GM19351 (cell line): ENCODE measurements at regions not wholly inside any gene's neighbourhood (a gene's known extent, or its start where the extent isn't known, plus 50 kb on each side); places are given as distances from the start of the nearest gene placed in this dataset.
"Not testable (repeated sequence)": the region's sequence is repeated elsewhere in the genome, so short reads cannot be mapped to it uniquely, and the experiment has no call there.

Experiments
- ATAC-seq: cut with Tn5 transposase; IDR thresholded peaks from one replicate; pipeline ENCODE4 v1.9.1; 2021; ENCODE audit warnings: mild to moderate bottlenecking, moderate library complexity; ENCODE audit not compliant: unreplicated experiment

DNA sequence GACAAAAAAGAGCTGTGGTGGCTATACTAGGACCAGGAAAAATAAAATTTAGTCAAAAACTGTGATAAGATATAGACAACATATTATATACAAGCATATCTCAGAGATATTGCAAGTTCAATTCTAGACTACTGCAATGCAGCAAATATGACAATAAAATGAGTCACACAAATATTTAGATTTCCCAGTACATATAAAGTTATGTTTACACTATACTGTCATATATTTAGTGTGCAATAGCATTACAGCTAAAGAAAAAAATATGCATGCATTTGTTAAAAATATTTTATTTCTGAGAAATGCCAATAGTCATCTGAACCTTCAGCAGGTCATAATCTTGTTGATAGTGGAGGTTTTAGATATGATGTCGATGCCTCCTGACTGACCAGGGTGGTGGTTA lies 72.1 kb downstream of the AKR1C4 start:
- no peak for ATAC-seq

DNA sequence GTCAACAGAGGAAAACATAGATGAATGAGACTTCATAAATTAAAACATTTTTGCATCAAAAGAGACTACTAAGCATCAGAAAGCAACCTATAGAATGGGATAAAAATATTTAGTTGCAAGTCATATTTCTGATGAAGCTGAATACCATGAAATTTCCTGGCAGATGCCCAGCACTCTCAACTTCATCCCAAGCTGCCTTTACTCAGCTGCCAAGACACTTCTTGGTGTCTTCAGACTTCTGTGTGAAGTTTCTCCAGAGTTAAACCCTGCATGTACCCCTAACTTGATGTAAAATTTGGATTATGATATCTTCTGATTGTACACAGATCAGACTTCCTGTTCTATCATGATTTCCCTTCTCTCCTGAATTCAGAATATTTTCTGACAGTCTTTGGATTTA lies 73.2 kb downstream of the AKR1C4 start:
- no peak for ATAC-seq

DNA sequence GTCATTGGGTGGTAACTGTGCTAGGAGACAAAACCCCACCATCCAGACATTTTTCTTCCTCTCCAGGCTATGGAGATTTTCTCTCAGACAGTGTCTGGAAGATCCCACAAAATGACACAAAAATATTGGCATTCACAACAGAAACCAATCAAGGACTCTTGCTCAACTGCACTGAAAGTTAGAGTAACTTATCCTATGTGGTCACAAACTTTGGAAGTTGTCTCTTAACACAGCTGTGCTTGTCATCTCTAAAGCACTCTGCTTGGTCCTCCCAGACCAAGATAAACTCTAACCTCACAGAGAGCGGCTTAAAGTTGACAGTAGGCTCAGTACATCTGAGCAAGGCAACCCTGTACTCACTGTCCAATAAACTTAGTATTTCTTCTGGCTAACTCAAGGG lies 74.9 kb downstream of the AKR1C4 start:
- ATAC-seq = no peak

DNA sequence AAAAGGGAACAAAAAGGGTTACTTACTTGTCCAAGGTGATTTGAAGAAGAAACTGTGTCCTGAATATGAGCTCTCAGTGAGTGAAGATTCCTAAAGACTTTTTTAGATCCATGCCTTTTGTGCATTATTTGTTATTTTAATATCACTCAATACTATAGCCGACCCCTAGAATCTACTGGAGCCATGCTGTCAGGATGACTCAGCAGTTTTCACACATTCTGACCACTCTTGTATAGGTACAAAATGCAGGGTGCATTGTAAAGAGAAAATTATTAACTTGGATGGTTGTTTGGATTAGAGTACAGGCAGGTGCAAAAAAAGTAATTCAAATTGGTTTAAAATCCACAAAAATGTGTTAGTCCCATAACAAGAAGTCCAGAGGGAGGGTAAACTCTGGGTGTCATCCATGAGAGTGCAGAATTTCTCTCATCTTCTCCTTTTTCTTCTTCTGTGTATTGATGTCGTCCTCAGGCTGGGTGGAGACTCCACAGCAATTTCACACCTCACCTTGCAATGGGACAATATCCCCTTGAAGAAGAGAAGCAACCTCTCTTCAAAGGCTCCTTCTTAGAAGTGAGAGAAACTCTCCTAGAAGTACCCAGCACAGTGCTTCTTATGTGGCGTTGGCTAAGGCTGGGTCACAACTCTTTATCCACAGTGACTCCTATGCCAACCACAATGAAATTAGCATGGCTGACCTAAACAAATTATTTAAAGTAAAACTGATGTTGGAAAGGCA lies 75.6 kb downstream of the AKR1C4 start:
- ATAC-seq = no peak

DNA sequence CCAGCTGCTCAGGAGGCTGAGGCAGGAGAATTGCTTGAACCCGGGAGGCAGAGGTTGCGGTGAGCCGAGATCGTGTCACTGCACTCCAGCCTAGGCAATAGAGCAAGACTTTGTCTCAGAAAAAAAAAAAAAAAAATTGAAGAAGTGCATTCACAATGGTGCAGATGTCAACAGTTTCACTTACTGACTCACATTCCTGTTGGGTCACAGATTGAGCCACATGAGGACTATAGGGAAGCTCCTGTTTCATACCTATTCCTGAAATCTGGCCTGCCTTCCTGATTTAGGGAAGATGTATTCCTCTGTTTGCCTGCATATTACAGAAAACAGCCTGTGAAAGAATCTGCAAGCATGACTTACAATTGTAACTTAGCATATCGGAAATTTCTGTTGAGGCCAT lies 78.2 kb downstream of the AKR1C4 start:
- ATAC-seq = no peak

DNA sequence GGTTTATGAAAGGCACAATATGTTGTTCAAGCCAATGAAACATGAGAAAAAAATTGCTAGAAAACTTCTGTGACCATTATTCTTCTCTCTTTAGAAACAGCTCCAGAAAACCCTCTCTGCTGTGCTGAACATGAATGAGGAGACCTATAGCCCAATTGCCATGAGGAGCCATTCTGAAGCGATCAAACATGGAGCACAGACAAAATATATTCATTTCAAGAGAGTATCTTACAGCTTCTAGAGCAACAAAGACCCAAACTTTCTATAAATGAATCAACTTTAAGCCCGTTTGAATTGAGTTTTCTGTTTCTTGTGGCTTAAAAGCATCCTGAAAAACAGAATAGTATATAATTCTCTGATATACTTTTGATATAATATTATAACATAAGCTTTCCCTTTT lies 83.4 kb upstream of the UCN3 start:
- no peak for ATAC-seq

DNA sequence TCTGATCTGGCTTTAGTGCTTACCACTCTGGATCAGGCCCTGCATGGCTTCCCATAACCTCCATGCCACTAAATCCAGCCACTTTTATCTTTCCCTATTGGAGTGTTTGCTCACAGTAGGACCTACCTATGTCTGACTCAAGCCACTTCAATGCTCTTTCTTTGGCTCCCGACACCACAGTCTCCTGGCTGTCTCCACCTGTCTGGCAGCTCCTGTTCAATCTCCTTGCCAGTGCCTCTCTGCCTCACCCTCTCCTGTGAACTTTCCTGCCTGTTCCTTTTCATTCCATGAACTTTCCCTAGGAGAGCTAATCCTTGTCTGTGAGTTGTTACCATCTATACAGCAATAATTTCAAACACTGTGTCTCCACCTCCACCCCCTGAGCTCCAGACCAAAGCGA lies 82.6 kb upstream of the UCN3 start:
- ATAC-seq = no peak

DNA sequence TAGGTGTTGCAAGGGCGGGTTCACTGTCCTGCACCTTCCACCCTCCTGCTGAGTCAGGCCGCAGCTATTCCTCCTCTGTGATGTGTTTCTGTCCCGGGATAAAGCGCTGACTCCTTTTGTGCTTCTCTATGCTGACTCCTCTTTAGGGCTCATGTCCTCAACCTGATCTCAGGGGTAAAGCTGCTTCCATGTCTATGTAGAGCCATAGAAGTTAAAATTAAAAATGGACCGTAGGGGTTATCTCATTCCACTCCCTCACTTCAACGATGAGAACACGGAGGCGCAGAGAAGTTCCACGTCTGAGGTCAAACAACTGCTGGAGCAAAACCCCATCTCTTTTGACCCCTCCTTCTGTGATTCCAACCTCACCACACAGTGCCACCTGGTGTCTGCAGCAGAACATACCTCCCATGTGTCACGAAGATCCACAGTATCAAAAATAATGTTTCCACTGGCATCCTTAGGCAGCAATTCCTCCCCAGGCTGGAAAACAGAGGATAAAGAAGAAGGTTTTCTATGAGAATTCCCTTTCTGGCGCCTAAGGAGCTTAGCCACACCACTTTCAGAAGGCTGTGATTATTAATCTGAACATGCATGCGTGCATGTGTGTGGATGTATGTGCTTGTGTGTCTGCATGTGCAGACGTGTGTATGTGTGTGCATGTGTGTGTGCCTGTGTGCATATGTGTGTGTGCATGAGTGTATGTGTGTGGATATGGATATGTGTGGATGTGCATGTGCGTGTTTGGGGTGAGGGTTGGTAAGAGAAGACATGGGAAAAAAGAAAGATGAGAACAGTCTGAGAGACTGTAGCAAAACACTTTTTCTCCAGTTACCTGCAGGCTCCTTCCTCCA lies 81.2 kb upstream of the UCN3 start:
- peak; percentile 88 for ATAC-seq

DNA sequence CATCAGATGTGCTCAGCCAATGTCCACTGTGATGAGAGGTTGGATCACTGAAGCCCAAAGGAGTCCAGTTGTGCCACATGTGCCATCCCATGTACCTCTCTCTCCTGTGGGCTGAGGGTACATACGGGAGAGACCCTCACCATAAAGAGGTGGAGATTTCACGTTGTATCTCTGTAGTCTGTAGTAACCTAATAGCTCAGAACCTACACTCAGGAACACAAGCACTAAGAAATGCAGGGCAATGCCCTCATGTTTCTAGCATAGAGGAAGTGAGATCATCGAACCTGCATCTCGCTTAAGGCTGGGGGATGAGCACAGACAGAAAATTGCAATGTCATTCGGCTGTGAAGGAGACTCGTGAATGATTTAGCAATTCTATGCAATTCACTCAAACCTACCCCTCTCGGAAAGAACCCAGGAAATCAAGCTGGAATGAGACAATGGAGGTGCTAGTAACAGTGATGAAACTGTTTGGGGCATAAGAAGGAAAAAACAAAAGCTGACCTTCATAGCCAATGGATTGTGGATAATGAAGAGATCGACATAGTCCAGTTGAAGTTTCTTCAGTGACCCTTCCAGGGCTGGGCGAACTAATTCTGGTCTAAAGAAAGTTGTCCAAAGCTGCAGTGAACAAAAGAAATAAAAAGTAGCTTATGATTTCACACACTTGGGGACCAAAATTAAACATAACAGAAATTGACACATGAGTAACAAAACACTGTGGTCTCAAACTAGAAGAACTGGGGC lies 80.3 kb upstream of the UCN3 start:
- peak; percentile 69 for ATAC-seq

DNA sequence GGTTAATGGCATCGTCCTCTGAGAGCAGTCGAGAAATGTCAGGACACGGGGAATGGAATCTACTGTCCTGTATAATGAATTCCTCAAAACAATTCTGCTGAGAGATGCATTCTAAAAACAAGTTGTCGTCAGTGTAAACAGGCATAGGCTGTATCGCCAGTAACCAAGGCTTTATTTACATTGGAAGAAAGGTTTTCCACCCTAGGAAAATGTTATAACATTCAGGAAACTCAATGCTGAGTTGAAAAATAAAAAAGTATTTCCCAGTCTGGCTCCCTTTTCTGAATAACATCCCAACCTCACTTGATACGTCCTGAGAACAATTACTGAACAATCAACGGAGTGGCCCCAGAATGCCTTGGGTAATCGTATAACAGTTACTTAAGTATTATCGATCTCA lies 79.6 kb upstream of the UCN3 start:
- no peak for ATAC-seq

DNA sequence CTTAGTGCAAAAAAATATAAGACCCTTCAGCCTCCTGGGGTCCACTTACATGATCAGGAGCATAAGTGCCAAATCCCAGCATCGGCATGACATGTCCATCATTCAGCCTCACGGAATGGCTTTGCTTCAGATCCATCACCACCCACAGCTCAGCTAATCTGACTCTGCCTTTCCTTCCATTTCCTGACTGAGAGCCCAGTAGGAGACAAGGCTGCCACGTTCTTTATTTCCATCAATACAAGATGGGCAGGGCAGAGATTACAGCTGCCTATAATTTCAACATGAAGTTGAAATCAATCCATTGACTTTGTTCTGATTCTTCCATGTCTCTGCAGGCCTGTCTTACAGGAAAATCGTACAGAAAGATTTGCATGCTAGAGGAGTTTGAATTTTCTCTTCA lies 76.4 kb upstream of the UCN3 start:
- no peak for ATAC-seq

DNA sequence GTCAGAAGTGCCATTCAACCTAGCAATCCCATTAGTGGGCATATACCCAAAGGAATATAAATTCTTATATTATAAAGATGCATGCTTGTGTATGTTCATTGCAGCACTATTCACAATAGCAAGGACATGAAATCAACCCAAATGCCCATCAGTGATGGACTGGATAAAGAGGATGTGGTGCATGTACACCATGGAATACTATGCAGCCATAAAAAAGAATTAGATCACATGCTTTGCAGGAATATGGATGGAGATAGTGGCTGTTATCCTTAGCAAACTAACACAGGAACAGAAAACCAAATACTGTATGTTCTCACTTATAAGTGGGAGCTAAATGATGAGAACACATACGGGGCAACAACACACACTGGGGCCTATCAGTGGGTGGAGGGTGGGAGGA lies 75.5 kb upstream of the UCN3 start:
- ATAC-seq = not testable (repeated sequence)

DNA sequence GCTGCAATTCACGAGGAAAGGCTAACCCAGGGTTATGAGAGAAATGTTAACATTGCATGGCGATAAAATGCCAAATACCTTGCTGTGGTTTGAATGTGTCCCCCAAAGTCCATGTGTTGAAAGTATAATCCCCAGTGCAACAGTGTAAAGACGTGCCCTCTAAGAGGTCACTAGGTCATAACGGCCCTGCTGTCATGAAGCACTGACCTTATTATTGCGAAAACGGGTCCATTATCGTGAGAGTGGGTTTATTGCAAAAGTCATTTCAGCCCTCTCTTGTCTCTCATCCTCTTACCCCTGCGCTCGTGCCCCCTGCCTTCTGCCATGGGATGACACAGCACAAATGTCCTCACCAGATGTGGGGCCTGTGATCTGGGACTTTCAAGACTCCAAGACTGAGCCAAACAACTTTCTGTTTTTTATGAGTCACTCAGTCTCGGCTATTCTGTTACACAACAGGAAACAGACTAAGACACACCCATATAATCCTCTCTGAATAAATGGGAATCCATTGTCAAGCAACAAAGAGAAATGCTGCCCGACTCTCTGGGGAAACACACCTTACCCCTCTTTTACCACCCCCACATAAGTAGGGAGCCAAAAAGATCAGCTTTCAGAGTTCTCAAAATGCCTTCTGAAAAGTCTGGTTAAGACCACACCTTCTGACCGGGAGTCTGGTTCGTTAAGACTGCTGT lies 73.1 kb upstream of the UCN3 start:
- ATAC-seq = no peak

DNA sequence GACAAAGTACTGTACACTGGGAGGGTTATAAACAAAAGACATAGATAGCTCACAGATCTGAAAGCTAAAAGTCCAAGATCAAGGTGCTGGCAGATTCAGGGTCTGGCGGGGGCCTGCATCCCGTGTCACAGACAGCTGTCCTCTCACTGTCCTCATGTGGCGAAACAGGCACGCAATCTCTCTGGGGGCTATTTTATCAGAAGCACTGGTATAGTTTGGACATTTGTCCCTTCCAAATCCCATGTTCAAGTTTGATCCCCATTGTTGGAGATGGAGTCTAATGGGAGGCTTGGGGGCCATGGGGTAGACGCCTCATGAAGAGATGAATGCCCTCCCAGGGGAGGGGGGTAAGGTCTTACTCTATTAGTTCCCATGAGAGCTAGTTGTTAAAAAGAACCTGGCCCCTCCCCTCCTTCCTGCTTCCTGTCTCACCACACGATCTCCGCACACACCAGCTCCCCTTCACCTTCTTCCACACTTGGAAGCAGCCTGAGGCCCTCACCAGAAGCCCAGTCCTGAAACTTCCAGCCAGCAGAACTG lies 72.5 kb upstream of the UCN3 start:
- ATAC-seq = no peak

DNA sequence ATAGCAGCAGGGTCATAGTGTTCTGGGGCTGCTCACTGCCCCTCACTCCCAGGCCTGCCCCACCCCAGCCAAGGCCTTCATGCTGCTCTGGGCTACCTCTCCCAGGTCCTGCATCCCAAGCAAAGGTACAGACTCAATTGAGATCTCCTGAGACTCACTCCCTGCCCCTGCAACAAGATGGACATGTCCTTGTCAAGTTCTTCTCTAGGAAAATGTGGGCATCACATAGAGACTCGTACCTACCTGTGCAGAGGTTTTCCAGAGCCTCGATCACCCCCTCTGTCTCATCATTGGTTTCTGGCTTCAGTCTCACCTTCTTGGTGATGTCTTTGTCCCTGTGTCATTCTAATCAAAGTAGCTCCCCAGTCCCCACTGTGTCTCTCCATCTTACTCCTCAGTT lies 71.8 kb upstream of the UCN3 start:
- ATAC-seq = not testable (repeated sequence)

DNA sequence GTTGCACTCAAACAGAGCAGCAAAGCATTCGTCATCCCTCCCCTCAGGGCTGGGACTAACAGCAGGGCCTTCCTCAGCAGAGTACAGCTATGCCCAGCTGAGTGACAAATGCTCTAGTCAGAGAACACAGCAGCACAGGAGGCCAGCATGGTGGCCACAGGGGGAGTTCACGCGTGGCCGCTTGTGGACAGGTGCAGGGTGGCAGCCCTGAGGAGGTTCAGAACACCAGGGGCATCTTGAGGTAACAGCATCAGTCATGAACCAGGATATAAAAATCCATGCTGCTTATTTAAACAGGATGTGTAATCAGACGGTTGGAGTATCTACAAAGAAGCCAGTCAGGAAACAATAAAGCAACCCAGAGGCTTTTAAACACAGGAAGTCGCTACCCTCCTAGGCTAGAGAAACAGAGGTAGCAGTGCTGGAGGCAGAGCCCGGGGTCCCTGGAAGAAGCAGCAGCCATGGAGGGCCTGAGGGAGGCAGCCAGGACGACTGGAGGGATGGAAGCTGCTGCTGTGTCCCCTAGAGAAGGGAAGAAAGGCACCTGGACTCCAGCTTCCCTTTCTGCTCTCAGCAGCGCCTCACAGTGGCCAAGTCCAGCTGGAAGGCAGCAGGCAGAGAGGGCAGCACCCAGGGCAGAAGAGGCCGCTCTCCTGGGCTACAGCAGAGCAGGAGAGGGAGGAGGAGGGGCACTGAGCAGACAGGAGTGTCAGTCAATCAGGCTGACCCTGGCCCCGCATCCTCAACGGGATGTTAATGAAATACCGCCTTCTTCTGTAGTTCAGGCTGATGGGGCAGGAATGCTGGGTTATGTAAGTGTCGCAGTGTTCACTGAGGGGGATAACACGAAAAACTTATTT lies 70.8 kb upstream of the UCN3 start:
- ATAC-seq = peak; percentile 61

DNA sequence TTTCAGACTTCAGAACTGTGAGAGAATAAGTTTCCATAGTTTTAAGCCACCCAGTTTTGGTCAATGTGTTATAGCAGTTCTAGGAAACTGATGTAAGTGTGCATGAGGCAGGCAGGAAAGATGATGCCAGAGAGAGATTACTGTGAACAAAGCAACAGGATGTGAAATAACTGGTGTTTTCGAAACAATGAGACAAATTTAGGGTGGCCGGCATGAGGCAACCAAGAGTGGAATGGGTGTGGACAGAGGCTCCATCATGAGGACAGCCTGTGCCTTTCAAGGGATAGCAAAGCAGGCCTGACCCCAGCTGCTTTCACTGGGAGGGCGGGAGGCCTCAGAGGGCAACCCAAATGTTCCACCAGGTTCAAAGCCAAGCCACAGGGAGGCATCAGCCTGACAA lies 67.3 kb upstream of the UCN3 start:
- ATAC-seq = peak; percentile 42

DNA sequence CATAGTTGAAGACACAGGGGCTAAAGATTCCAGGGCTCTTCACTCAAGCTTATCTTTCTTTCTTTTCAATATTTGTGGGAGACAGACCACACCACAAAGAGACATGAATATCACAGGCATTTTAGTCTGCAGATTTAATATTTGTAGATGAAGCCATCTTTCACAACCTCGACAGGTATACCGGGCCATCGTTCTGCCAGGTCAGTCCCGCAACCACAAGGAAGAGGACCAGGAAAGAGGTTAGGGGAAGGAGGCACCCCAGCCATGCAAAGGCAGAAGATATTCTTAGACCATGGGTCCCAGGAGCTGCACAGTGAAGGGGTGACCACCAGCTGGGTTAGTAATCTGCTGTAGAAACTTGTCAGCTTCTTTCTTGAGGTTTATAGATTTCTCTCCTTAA lies 66.8 kb upstream of the UCN3 start:
- no peak for ATAC-seq

DNA sequence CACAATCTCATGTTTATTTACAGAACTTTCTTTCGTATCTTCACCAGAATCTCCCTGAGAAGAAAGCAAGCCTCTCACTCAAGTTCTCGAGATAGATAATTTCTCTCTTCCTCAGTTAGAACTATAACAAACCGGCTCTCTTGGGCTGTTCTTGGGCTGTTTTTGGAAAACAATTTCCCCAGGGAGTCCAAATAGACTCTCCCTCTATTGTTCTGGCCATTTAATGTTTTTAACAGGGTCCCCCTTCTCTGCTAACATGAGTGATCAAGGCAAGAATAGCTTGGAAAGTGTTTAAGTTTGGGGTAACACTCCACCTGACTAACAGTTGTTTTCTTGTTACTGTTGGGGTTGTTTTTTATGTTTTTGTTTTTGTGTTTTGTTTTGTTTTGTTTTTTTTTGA lies 64.8 kb upstream of the UCN3 start:
- ATAC-seq = no peak

DNA sequence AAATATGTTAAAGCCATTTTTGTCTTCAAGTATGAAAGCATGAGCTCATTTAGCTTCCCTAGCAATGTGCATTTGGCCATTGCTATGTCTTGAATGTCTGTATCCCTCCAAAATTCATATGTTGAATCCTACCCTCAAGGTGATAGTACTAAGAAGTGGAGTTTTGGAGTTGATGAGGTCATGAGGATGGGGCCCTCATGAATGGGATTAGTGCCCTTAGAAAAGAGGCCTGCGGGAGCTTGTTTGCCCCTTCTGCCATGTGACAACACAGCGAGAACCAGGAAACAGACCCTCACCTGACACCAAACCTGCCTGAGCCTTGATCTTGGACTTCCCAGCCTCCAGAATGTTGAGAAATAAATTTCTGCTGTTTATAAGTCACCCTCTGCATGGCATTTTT lies 61.3 kb upstream of the UCN3 start:
- no peak for ATAC-seq
